Peyer's patch (tissue), 4 donors: ENCODE measurements at regions not wholly inside any gene's neighbourhood (a gene's known extent, or its start where the extent isn't known, plus 50 kb on each side); places are given as distances from the start of the nearest gene placed in this dataset.

Experiments
- DNase-seq, 3 donors: peaks; one replicate each; pipeline ENCODE4 v3.0.0-alpha.2; 2017 to 2019
- H3K27ac ChIP-seq, 4 donors: fragments of 200-600 bp; sonication (generic); one replicate each; pipeline ENCODE4 v1.5.1; 2016 to 2019
- H3K27me3 ChIP-seq, 2 donors: fragments of 200-600 bp; sonication (generic); one replicate each; pipeline ENCODE4 v1.5.1; 2019
- H3K36me3 ChIP-seq, 3 donors: fragments of 200-600 bp; sonication (generic); one replicate each; pipeline ENCODE4 v1.5.1; 2016 to 2019
- H3K4me1 ChIP-seq, 4 donors: fragments of 200-600 bp; sonication (generic); one replicate each; pipeline ENCODE4 v1.5.1; 2016 to 2019
- H3K4me3 ChIP-seq, 4 donors: fragments of 200-600 bp; sonication (generic); 1 replicate in 3 of 4; 2 replicates in 1 of 4; pipeline ENCODE4 v1.5.1; 2016 to 2019; ENCODE audit warnings: mild to moderate bottlenecking in 1 of 4
- H3K9me3 ChIP-seq, 4 donors: fragments of 200-600 bp; sonication (generic); one replicate each; pipeline ENCODE4 v1.5.1; 2016 to 2019; ENCODE audit warnings: mild to moderate bottlenecking in 1 of 4
- CTCF ChIP-seq, 6 experiments: fragments of 450-650 bp in 4 of 6; fragments of 200-600 bp in 2 of 6; sonication (generic) in 1 of 6; IDR thresholded peaks; one replicate each; pipeline ENCODE4 v1.5.1; 2017 to 2019; ENCODE audit warnings: antibody characterized with exemption in 6 of 6, mild to moderate bottlenecking in 3 of 6, moderate library complexity in 1 of 6
- POLR2A ChIP-seq, 2 donors: fragments of 450-650 bp; IDR thresholded peaks; one replicate each; pipeline ENCODE4 v1.5.1; 2017; ENCODE audit warnings: antibody characterized with exemption in 2 of 2, mild to moderate bottlenecking in 2 of 2, moderate library complexity in 2 of 2

- Histone ChIP-seq H3K27ac (no peak overlapping the region), H3K9me3 (no peaks in the 10 kb centered on the region), H3K4me1 (no peaks in the 10 kb centered on the region), H3K27me3 (no peaks in the 10 kb centered on the region), H3K36me3 (no peaks in the 10 kb centered on the region), H3K4me3 (no peak overlapping the region)
- DNase-seq: no peak
- TF ChIP-seq POLR2A (IDR thresholded peaks at IDR 0.05) (no peak), CTCF (IDR thresholded peaks at IDR 0.05) (no peak)
Measured at GRCh38 chr21:31546443-31547170, 112.9 kb upstream of the SOD1 start.

GRCh38 chr21:31545036-31545435 lies 114.5 kb upstream of the SOD1 start:
- Histone ChIP-seq H3K36me3 (no peaks in the 10 kb centered on the region), H3K27me3 (no peaks in the 10 kb centered on the region), H3K27ac (no peak overlapping the region), H3K4me3 (no peak overlapping the region), H3K9me3 (no peaks in the 10 kb centered on the region), H3K4me1 (no peaks in the 10 kb centered on the region)
- no peak for DNase-seq
- TF ChIP-seq POLR2A (IDR thresholded peaks at IDR 0.05) (no peak), CTCF (IDR thresholded peaks at IDR 0.05) (no peak)

- Histone ChIP-seq H3K27me3 (no peaks in the 10 kb centered on the region), H3K36me3 (no peaks in the 10 kb centered on the region), H3K4me1 (no peaks in the 10 kb centered on the region), H3K27ac (no peak overlapping the region), H3K9me3 (no peaks in the 10 kb centered on the region), H3K4me3 (no peak overlapping the region)
- TF ChIP-seq CTCF (IDR thresholded peaks at IDR 0.05) (no peak), POLR2A (IDR thresholded peaks at IDR 0.05) (no peak)
- no peak for DNase-seq
Measured at GRCh38 chr21:31543191-31543590, 116.3 kb upstream of the SOD1 start.

GRCh38 chr21:31538816-31539215 lies 120.7 kb upstream of the SOD1 start:
- TF ChIP-seq POLR2A (IDR thresholded peaks at IDR 0.05) (no peak), CTCF (IDR thresholded peaks at IDR 0.05) (no peak)
- no peaks in the 10 kb centered on the region for H3K9me3 ChIP-seq
- H3K27me3 ChIP-seq: no peaks in the 10 kb centered on the region
- no peak overlapping the region for H3K4me3 ChIP-seq
- no peaks in the 10 kb centered on the region for H3K36me3 ChIP-seq
- no peaks in the 10 kb centered on the region for H3K4me1 ChIP-seq
- H3K27ac ChIP-seq: no peak overlapping the region
- no peak for DNase-seq

GRCh38 chr21:31537872-31538576 lies 121.5 kb upstream of the SOD1 start:
- no peaks in the 10 kb centered on the region for H3K36me3 ChIP-seq
- DNase-seq: no peak
- TF ChIP-seq POLR2A (IDR thresholded peaks at IDR 0.05) (no peak), CTCF (IDR thresholded peaks at IDR 0.05) (no peak)
- H3K9me3 ChIP-seq: no peaks in the 10 kb centered on the region
- H3K27me3 ChIP-seq: no peaks in the 10 kb centered on the region
- H3K27ac ChIP-seq: no peak overlapping the region
- H3K4me1 ChIP-seq: no peaks in the 10 kb centered on the region
- no peak overlapping the region for H3K4me3 ChIP-seq
